ENCODE measurements at regions not wholly inside any gene's neighbourhood (a gene's known extent, or its start where the extent isn't known, plus 50 kb on each side); places are given as distances from the start of the nearest gene placed in this dataset.

GRCh38 chr20:56698297-56698696 lies 69.2 kb downstream of the TFAP2C start:
- TF ChIP-seq CTCF (IDR thresholded peaks at IDR 0.05): no peak
- TF ChIP-seq EP300 (IDR thresholded peaks at IDR 0.05): no peak
- no peak for TF ChIP-seq POLR2AphosphoS5 (IDR thresholded peaks at IDR 0.05)
- no peak for TF ChIP-seq POLR2A (IDR thresholded peaks at IDR 0.05)

Measured in suprapubic skin (tissue), 4 donors.